K562 (cell line): ENCODE measurements at regions not wholly inside any gene's neighbourhood (a gene's known extent, or its start where the extent isn't known, plus 50 kb on each side); places are given as distances from the start of the nearest gene placed in this dataset.

Experiments used
- ATAC-seq: fragments of 200-7000 bp; cut with Tn5 transposase; 3 replicates; pipeline ENCODE4 v1.9.1; 2020; ENCODE audit warnings: moderate library complexity
- BruUV-seq: library from RNA; stranded (reverse); fragments of 400-500 nt; replicated peaks from 2 replicates; lab custom pipeline; 2021; lab: Mats Ljungman, UMichigan
- CTCF ChIA-PET: fragments of 300-600 bp; formaldehyde crosslinking; extraction: SDS; loops from one replicate; lab custom pipeline; 2021; ENCODE audit warnings: low intra/inter-chr PET ratio; lab: Yijun Ruan, JAX
- POLR2A ChIA-PET: fragments of 300-600, 350-650 bp; sonication (Branson Sonifier 250); formaldehyde crosslinking; extraction: SDS; loops from one replicate; lab custom pipeline; 2021; ENCODE audit warnings: antibody characterized with exemption, inconsistent platforms; lab: Yijun Ruan, JAX
- DNase-seq, 4 experiments: peaks; one replicate each; pipeline versions ENCODE4 v3.0.0 to v3.0.0-alpha.2; 2011 to 2018; ENCODE audit warnings: low spot score in 3 of 4, mixed read lengths in 3 of 4; ENCODE audit errors: extremely low read depth in 1 of 4
- FAIRE-seq: peaks from 2 replicates; lab custom pipeline; 2011; peaks lifted over from hg19 to GRCh38; lab: Jason Lieb, UNC
- H2AFZ ChIP-seq: 2 replicates; pipeline ENCODE4 v1.6.0; 2011; ENCODE audit warnings: low read depth, low read length, control low read depth, inconsistent platforms
- H3K27ac ChIP-seq: fragments of 200-600 bp; 3 replicates; pipeline ENCODE4 v1.8.0; 2011; ENCODE audit warnings: low read depth, mild to moderate bottlenecking, control low read depth, inconsistent platforms, low read length, moderate library complexity, mixed read lengths; ENCODE audit errors: extremely low read depth
- H3K27me3 ChIP-seq, 2 experiments: fragments of 300-600 bp in 1 of 2; 2 replicates in 1 of 2; 3 replicates in 1 of 2; pipeline versions ENCODE4 v1.6.0 to v1.8.0; 2011; ENCODE audit warnings: inconsistent platforms in 2 of 2, low read length in 2 of 2, mild to moderate bottlenecking in 1 of 2, mixed read lengths in 1 of 2, moderate library complexity in 1 of 2; ENCODE audit not compliant: control insufficient read depth in 2 of 2, insufficient read depth in 2 of 2
- H3K36me3 ChIP-seq: fragments of 300-600 bp; 3 replicates; pipeline ENCODE4 v1.8.0; 2011; ENCODE audit warnings: mild to moderate bottlenecking, low read length, inconsistent platforms; ENCODE audit not compliant: control insufficient read depth, insufficient read depth
- H3K4me1 ChIP-seq, 2 experiments: fragments of 200-600 bp in 1 of 2; replicated peaks in 1 of 2; 2 replicates in 1 of 2; 3 replicates in 1 of 2; pipeline versions ENCODE4 v1.5.1 to v1.8.0; 2011; ENCODE audit warnings: inconsistent platforms in 2 of 2, low read length in 2 of 2, mild to moderate bottlenecking in 1 of 2, mixed read lengths in 1 of 2, moderate library complexity in 1 of 2; ENCODE audit not compliant: control insufficient read depth in 2 of 2, insufficient read depth in 2 of 2
- H3K4me2 ChIP-seq: 2 replicates; pipeline ENCODE4 v1.6.1; 2011; ENCODE audit warnings: low read length, control low read depth, inconsistent platforms, mixed read lengths; ENCODE audit not compliant: insufficient read depth
- H3K4me3 ChIP-seq: fragments of 200-600 bp; sonication (generic), shearing (Covaris generic); 2 replicates; pipeline ENCODE4 v1.5.1; 2016; ENCODE audit warnings: control low read depth, inconsistent platforms
- H3K79me2 ChIP-seq: fragments of 200-600 bp; 3 replicates; pipeline ENCODE4 v1.8.0; 2011; ENCODE audit warnings: low read length, inconsistent platforms; ENCODE audit not compliant: control insufficient read depth, insufficient read depth
- H3K9ac ChIP-seq, 2 experiments: 2 replicates each; pipeline versions ENCODE4 v1.6.0 to v1.6.1; 2011; ENCODE audit warnings: low read depth in 2 of 2, low read length in 2 of 2, control low read depth in 1 of 2, inconsistent platforms in 1 of 2, mild to moderate bottlenecking in 1 of 2, mixed read lengths in 1 of 2; ENCODE audit not compliant: insufficient read depth in 1 of 2
- H3K9me1 ChIP-seq: one replicate; pipeline ENCODE4 v1.6.0; 2011; ENCODE audit warnings: inconsistent platforms, mild to moderate bottlenecking, low read length, moderate library complexity; ENCODE audit not compliant: control insufficient read depth, insufficient read depth
- H3K9me3 ChIP-seq: replicated peaks from 2 replicates; pipeline ENCODE4 v1.5.1; 2011; ENCODE audit warnings: low read depth, low read length, inconsistent platforms; ENCODE audit not compliant: control insufficient read depth, insufficient read depth
- H4K20me1 ChIP-seq: replicated peaks from 2 replicates; pipeline ENCODE4 v1.6.1; 2011; ENCODE audit warnings: low read length, inconsistent platforms, mixed read lengths; ENCODE audit not compliant: control insufficient read depth, insufficient read depth
- ARID3B ChIP-seq: fragments of 250-450 bp; sonication (Bioruptor Pico); IDR thresholded peaks from 2 replicates; pipeline ENCODE4 v1.4.0; 2020; ENCODE audit warnings: borderline replicate concordance
- CBFA2T2 ChIP-seq: fragments of 450-650 bp; conservative IDR thresholded peaks from 2 replicates; pipeline ENCODE4 v1.6.1; 2017; ENCODE audit warnings: mild to moderate bottlenecking
- CREB5 ChIP-seq: fragments of 250-450 bp; sonication (Bioruptor Pico); IDR thresholded peaks from 2 replicates; pipeline ENCODE4 v1.5.0; 2020; ENCODE audit warnings: mild to moderate bottlenecking
- E4F1 ChIP-seq: fragments of 250-450 bp; sonication (Bioruptor Pico); IDR thresholded peaks from 2 replicates; pipeline ENCODE4 v1.5.0; 2021; ENCODE audit warnings: mild to moderate bottlenecking, borderline replicate concordance
- MAFG ChIP-seq: fragments of 450-650 bp; conservative IDR thresholded peaks from 2 replicates; pipeline ENCODE4 v1.6.1; 2016; ENCODE audit warnings: missing genetic modification characterization, missing compliant biosample characterization
- POLR2G ChIP-seq: fragments of 200-400 bp; formaldehyde crosslinking; IDR thresholded peaks from 2 replicates; pipeline ENCODE4 v1.6.1; 2017; ENCODE audit warnings: low read depth, mild to moderate bottlenecking, antibody characterized with exemption, low read length, moderate library complexity
- PTTG1 ChIP-seq: fragments of 450-650 bp; IDR thresholded peaks from 2 replicates; pipeline ENCODE4 v1.6.1; 2016; ENCODE audit warnings: low read depth, mild to moderate bottlenecking, missing genetic modification characterization, missing compliant biosample characterization
- SP2 ChIP-seq: IDR thresholded peaks from 2 replicates; pipeline ENCODE4 v1.6.1; 2011; ENCODE audit warnings: mild to moderate bottlenecking, low read depth, low read length, moderate library complexity; ENCODE audit not compliant: poor library complexity, severe bottlenecking; ENCODE audit errors: extremely low read depth
- SRSF9 ChIP-seq: fragments of 200-400 bp; formaldehyde crosslinking; IDR thresholded peaks from 2 replicates; pipeline ENCODE4 v1.6.1; 2017; ENCODE audit warnings: low read depth, low read length, borderline replicate concordance
- TSC22D4 ChIP-seq: fragments of 450-650 bp; IDR thresholded peaks from 2 replicates; pipeline ENCODE4 v1.6.1; 2016; ENCODE audit warnings: missing genetic modification characterization, missing biosample characterization, control low read depth
- USF2 ChIP-seq: sonication (generic); formaldehyde crosslinking; IDR thresholded peaks from 2 replicates; pipeline ENCODE4 v1.5.0; 2020; ENCODE audit warnings: missing genetic modification reagents
- ZBTB43 ChIP-seq: sonication (generic); formaldehyde crosslinking; IDR thresholded peaks from 2 replicates; pipeline ENCODE4 v1.8.0; 2023; ENCODE audit warnings: mild to moderate bottlenecking, missing genetic modification reagents
- ZNF280B ChIP-seq: fragments of 250-450 bp; sonication (Bioruptor Pico); IDR thresholded peaks from 2 replicates; pipeline ENCODE4 v1.5.1; 2021; ENCODE audit warnings: mild to moderate bottlenecking
- WGBS: fragments of 100-300 bp; shearing (Covaris generic); methylation state at CpG from one replicate; pipeline ENCODE4 v1.1.6; 2016; ENCODE audit warnings: low coverage, mixed read lengths; ENCODE audit not compliant: insufficient coverage; ENCODE audit errors: missing lambda C conversion rate; 5-methylcytosine and 5-hydroxymethylcytosine counted together
- in situ Hi-C: fragments of 300-500 bp; cut with MboI; formaldehyde crosslinking; loops from 4 replicates; pipeline ENCODE4 v1.15.0; 2018; ENCODE audit warnings: inconsistent platforms, mixed read lengths
- intact Hi-C: fragments of 100-400 bp; cut with micrococcal nuclease; formaldehyde crosslinking; loops from 2 replicates; pipeline ENCODE4 v1.14.2; 2022

GRCh38 chr10:108167766-108168165, 1003.3 kb upstream of the SORCS1 start:
- 0% methylated on average over 2 of the region's 2 CpGs for WGBS
- Histone ChIP-seq H3K36me3 (no peaks in the 10 kb centered on the region), H3K27me3 (no peaks in the 10 kb centered on the region), H3K79me2 (no peaks in the 10 kb centered on the region), H3K9ac (no peak overlapping the region), H2AFZ (no peak overlapping the region), H3K4me3 (no peak overlapping the region), H3K4me1 (no peaks in the 10 kb centered on the region), H3K9me1 (no peaks in the 10 kb centered on the region), H3K27ac (no peak overlapping the region), H4K20me1 (no peaks in the 10 kb centered on the region), H3K9me3 (no peaks in the 10 kb centered on the region), H3K4me2 (no peak overlapping the region)
- no peak for FAIRE-seq
- intact Hi-C loops (no loop called here), in situ Hi-C loops (no loop called here)
- BruUV-seq: no TSS peak
- ATAC-seq: no peak
- ChIA-PET CTCF (no interaction called here), POLR2A (no interaction called here)
- no peak for DNase-seq
- TF ChIP-seq CBFA2T2 (no peak), SP2 (no peak), E4F1 (CRISPR knock-in tag) (no peak), MAFG (no peak), ARID3B (CRISPR knock-in tag) (no peak), CREB5 (CRISPR knock-in tag) (no peak), SRSF9 (no peak), TSC22D4 (tag) (no peak), POLR2G (no peak), USF2 (CRISPR knock-in tag) (no peak), ZNF280B (CRISPR knock-in tag) (no peak), ZBTB43 (CRISPR knock-in tag) (no peak), PTTG1 (tag) (no peak)
